ENCODE measurements at regions not wholly inside any gene's neighbourhood (a gene's known extent, or its start where the extent isn't known, plus 50 kb on each side); places are given as distances from the start of the nearest gene placed in this dataset.
A peak's percentile ranks its signal among the peaks of the same experiment; 100 is the strongest.

DNA sequence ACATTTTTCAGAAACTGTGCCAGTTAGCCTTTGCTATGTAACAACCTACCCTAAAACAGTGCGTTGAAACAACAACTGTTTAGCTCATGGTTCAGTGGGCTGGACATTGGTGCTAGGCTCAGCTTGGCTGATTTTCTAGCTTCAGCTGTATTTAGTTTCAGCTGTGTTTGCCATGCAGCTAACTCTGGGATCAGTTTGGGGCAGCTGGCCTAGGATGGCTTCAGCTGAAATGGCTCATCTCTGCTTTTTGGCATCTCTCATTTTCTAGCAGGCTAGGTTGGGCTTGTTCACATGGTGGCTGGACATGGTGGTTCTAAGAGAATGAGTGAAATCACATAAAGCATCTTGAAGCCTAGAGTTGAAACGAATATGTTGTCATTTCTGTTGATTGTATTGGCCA, 464.2 kb downstream of the QKI start:
- Histone ChIP-seq H3K27me3 (ENCODE audit: control insufficient read depth, insufficient read depth) (no peaks in the 10 kb centered on the region), H3K27ac (ENCODE audit: low read length) (no peak overlapping the region), H3K4me1 (ENCODE audit: control insufficient read depth, insufficient read depth, low read length) (no peaks in the 10 kb centered on the region), H3K9me3 (ENCODE audit: control insufficient read depth, low read length) (no peaks in the 10 kb centered on the region), H3K4me3 (ENCODE audit: low read length) (no peak overlapping the region)
- 87% methylated on average over 2 of the region's 2 CpGs for WGBS
- DNase-seq (no peak), ATAC-seq (no peak)
- intact Hi-C loops (cut with DNase I): no loop called here

DNA sequence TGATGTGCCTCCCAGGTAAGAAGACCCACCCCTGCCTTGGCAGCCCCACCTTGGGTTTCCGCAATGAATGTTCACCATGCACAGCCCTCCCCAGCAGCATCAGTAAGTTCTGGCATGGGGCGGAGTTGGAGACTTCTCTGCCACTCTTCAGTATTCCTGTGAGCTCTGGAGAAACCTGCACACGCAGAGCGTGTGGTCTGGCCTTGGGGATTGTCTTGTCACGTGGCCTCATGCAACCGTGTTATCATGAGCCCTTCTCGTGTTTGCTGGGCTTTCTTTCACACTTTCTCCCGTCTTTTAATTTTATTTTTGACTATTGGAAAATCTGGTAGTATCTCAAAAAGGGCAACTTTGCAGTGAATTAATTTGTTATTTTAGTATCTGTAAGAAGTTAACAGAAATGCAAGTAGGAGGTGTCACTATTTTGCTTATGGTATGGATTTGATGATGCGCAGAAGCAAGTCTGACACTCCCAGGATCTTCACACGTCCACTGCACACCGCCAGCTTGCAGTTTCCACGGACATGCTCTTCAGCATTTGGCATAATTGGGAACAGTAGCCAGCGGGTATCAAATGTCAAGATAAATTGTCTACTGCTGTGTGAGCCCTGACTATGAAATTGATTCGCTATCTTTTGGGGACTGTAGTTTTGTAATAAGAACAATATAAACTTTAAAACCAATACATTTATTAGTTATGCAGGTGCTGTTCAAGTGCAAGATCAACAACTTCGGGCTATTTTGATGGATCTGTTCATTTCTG, 463.5 kb downstream of the QKI start:
- no peaks in the 10 kb centered on the region for H3K9me3 ChIP-seq (ENCODE audit: control insufficient read depth, low read length)
- H3K27ac ChIP-seq (ENCODE audit: low read length): no peak overlapping the region
- no peak for ATAC-seq

DNA sequence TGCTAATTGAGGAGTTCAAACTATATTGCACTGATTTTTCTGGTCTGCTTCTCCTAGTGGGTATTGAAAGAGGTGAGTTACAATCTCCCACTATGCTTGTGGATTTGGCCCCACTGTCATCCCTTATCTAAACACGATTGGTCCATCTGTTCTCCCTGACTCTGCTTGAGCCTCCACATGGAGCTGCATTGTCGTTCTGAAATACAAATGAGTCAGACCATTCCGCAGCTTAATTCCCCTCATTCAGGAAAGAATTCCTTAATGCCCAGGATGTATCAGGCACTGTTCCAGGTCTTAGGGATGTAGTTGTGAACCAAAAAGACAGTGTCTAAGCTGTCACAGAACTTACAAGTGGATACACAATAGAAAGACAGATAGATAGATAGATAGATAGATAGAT, 461.9 kb downstream of the QKI start:
- Histone ChIP-seq H3K4me3 (ENCODE audit: low read length) (no peak overlapping the region), H3K9me3 (ENCODE audit: control insufficient read depth, low read length) (no peaks in the 10 kb centered on the region), H3K27me3 (ENCODE audit: control insufficient read depth, insufficient read depth) (no peaks in the 10 kb centered on the region), H3K4me1 (ENCODE audit: control insufficient read depth, insufficient read depth, low read length) (no peaks in the 10 kb centered on the region), H3K27ac (ENCODE audit: low read length) (no peak overlapping the region)
- intact Hi-C loops (cut with DNase I): no loop called here
- DNase-seq: no peak
- ATAC-seq: no peak
- 59% methylated on average over 3 of the region's 3 CpGs for WGBS

More for the DNA sequence above, 463.5 kb downstream of the QKI start:
- 94% methylated on average over 15 of the region's 15 CpGs for WGBS
- intact Hi-C loops (cut with DNase I): no loop called here
- Histone ChIP-seq H3K27me3 (ENCODE audit: control insufficient read depth, insufficient read depth) (no peaks in the 10 kb centered on the region), H3K4me3 (ENCODE audit: low read length) (no peak overlapping the region), H3K4me1 (ENCODE audit: control insufficient read depth, insufficient read depth, low read length) (no peaks in the 10 kb centered on the region)
- DNase-seq: no peak

DNA sequence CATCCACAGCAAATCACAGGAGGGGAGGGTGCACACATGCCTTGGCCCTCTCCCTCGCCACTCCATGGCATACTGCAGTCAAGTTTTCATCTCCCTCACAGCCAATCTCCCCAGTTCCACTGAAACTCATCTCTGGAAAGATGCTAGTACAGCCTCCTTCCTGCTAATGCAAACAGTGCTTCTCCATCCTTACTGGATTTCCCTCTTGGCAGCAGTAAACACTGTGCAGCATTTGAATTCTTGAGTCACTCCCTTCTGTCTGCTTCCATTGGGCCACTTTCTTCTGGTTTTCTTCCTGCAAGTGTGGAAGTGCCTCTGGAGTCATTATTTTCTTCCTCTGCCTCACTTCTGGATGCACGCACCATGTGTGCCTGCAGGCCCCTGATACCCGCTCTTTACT, 460.3 kb downstream of the QKI start:
- Histone ChIP-seq H3K4me1 (ENCODE audit: control insufficient read depth, insufficient read depth, low read length) (no peaks in the 10 kb centered on the region), H3K4me3 (ENCODE audit: low read length) (no peak overlapping the region), H3K27me3 (ENCODE audit: control insufficient read depth, insufficient read depth) (no peaks in the 10 kb centered on the region), H3K9me3 (ENCODE audit: control insufficient read depth, low read length) (no peaks in the 10 kb centered on the region), H3K27ac (ENCODE audit: low read length) (no peak overlapping the region)
- WGBS: 95% methylated on average over 3 of the region's 3 CpGs
- DNase-seq (no peak), ATAC-seq (no peak)
- intact Hi-C loops (cut with DNase I): no loop called here

DNA sequence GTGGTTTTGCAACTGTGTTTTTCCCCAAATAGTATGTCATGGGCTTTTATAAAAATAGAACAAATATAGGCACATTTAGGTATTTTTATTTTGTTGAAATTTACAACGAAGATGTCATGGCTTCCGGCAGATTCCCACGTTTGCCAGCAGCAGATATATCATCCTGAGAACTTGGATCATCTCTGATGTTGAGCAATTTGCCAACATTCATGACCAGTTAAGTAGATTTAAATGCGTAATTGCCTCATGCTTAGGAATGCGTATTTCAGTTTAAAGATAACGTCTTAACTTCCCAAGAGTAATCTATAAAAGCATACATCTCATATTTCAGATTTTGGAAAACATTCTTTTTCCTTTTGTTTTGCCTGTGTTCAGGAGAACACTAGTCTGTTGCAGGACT, 457.8 kb downstream of the QKI start:
- Histone ChIP-seq H3K27ac (ENCODE audit: low read length) (no peak overlapping the region), H3K4me3 (ENCODE audit: low read length) (no peak overlapping the region), H3K9me3 (ENCODE audit: control insufficient read depth, low read length) (no peaks in the 10 kb centered on the region), H3K4me1 (ENCODE audit: control insufficient read depth, insufficient read depth, low read length) (no peaks in the 10 kb centered on the region), H3K27me3 (ENCODE audit: control insufficient read depth, insufficient read depth) (no peaks in the 10 kb centered on the region)
- intact Hi-C loops (cut with DNase I): no loop called here
- ATAC-seq: no peak
- WGBS: 54% methylated on average over 6 of the region's 6 CpGs
- no peak for DNase-seq

DNA sequence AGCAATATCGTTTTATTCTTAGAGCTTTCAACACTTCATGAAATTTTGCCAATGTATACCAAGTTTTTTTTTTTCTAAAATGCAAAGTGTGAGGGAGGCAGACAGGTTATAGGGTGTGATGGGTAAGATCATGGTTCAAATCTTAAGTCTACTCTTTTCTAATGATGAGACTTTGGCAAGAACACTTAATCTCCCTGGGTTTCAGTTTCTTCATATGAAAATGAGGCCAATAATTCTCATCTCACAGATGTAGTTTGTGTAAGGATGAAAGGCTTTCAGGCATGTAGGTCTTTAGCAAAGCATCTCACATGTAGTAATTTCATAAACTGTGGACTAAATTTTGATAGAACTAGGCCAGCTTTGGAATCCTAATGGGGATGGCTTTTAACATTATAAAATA, 457.1 kb downstream of the QKI start:
- DNase-seq (no peak), ATAC-seq (no peak)
- Histone ChIP-seq H3K27me3 (ENCODE audit: control insufficient read depth, insufficient read depth) (no peaks in the 10 kb centered on the region), H3K9me3 (ENCODE audit: control insufficient read depth, low read length) (no peaks in the 10 kb centered on the region), H3K4me3 (ENCODE audit: low read length) (no peak overlapping the region), H3K27ac (ENCODE audit: low read length) (no peak overlapping the region), H3K4me1 (ENCODE audit: control insufficient read depth, insufficient read depth, low read length) (no peaks in the 10 kb centered on the region)
- 74% methylated on average over 1 of the region's 1 CpG for WGBS
- intact Hi-C loops (cut with DNase I): no loop called here

DNA sequence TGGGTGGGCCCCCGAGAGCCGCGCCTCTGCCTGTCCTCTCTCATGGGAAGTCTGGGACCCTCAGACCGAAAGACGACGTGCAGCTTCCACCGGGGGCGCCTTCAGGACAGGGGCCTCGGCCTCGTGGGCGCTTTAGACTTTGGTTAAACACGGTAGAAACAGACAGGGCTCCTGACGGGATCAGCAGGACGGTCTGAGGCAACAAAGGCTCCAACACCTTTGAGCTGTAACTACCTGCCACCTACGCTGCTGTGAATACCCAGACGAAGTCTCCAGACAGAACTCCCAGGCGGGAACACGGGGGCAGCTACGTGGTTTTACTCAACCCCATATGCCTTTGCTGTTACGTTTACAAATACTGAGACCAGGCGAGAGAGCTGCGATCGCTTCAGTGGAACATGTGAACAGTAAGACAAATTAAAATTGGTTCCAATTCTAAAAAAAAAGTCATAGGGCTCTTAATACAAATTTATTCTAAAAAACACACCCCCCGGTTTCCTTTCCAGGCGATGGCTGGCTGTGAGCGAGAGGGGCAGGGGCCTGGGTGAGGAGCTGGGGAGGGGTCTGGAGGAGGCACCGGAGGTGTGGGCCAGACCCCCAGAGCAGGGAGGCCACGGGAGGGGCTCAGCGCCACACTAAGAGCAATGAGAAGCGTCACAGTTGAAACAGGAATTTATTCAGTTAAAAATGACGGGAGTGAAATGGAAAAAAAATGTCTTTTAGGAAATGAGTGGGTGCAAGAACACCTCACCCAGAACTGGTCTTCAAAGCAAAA, 453.2 kb downstream of the QKI start:
- no peaks in the 10 kb centered on the region for H3K4me1 ChIP-seq (ENCODE audit: control insufficient read depth, insufficient read depth, low read length)
- no peak overlapping the region for H3K27ac ChIP-seq (ENCODE audit: low read length)
- H3K9me3 ChIP-seq (ENCODE audit: control insufficient read depth, low read length): no peaks in the 10 kb centered on the region
- WGBS: 77% methylated on average over 31 of the region's 31 CpGs
- intact Hi-C loops (cut with DNase I): loop anchor here in 1 of 4 donors (10.0 kb wide), 1 partner anchor 57 kb away; no protein-coding TSS in a partner anchor
- no peak overlapping the region for H3K4me3 ChIP-seq (ENCODE audit: low read length)
- DNase-seq (peak in 1 of 3 donors; percentile 33), ATAC-seq (no peak)
- no peaks in the 10 kb centered on the region for H3K27me3 ChIP-seq (ENCODE audit: control insufficient read depth, insufficient read depth)

DNA sequence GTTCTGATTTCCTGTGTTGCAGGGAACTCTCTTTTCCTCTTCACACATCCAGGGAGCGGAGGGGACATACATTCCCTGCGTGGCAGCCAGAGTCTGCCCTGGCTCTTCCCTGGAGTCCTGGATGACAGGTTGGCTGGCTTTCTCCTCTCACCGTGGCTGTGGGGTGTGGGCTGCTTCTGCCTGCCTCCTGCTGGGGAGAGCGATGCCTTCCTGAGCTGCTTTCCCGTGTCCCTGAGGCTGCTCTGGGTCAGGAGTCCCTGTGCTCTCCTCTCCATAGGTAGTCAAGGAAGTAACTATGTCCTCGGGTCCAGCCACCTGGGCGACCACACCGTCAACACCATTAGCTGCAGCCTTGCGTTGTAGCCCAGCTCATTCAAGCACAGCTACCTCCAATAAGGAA, 451.7 kb downstream of the QKI start:
- ATAC-seq (peak in 1 of 2 donors; percentile 51), DNase-seq (peak in 1 of 3 donors; percentile 29)
- no peak overlapping the region for H3K4me3 ChIP-seq (ENCODE audit: low read length)
- H3K9me3 ChIP-seq (ENCODE audit: control insufficient read depth, low read length): no peaks in the 10 kb centered on the region
- no peak overlapping the region for H3K27ac ChIP-seq (ENCODE audit: low read length)
- 78% methylated on average over 9 of the region's 9 CpGs for WGBS
- intact Hi-C loops (cut with DNase I): loop anchor here in 1 of 4 donors (10.0 kb wide), 1 partner anchor 59 kb away; no protein-coding TSS in a partner anchor
- H3K27me3 ChIP-seq (ENCODE audit: control insufficient read depth, insufficient read depth): no peaks in the 10 kb centered on the region
- H3K4me1 ChIP-seq (ENCODE audit: control insufficient read depth, insufficient read depth, low read length): no peaks in the 10 kb centered on the region

DNA sequence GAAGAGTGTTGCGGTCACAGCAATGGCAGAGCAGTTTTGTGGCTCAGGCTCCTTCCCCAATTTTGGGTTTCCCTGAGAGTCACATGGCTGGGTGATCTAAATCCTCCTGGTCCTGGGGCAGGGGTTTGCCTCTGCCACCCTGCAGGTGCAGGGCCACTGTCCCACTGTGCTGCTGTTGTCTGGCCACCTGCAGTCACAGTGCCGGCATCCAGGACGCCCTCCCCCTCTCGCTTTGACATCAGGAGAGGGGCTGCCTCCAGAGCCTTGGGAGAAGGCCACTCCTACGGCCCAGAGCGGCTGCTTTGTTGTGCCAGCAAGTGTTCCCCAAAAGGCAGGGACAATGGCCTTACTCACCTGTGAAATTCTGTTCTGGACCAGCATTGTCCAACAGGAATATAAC, 449.0 kb downstream of the QKI start:
- H3K4me3 ChIP-seq (ENCODE audit: low read length): no peak overlapping the region
- H3K4me1 ChIP-seq (ENCODE audit: control insufficient read depth, insufficient read depth, low read length): peaks cover 4% of the 10 kb centered on the region
- 97% methylated on average over 6 of the region's 6 CpGs for WGBS
- no peak for DNase-seq
- intact Hi-C loops (cut with DNase I): loop anchor here in 1 of 4 donors (10.0 kb wide), 1 partner anchor 61 kb away; no protein-coding TSS in a partner anchor
- no peaks in the 10 kb centered on the region for H3K9me3 ChIP-seq (ENCODE audit: control insufficient read depth, low read length)
- no peak overlapping the region for H3K27ac ChIP-seq (ENCODE audit: low read length)
- no peaks in the 10 kb centered on the region for H3K27me3 ChIP-seq (ENCODE audit: control insufficient read depth, insufficient read depth)
- no peak for ATAC-seq

DNA sequence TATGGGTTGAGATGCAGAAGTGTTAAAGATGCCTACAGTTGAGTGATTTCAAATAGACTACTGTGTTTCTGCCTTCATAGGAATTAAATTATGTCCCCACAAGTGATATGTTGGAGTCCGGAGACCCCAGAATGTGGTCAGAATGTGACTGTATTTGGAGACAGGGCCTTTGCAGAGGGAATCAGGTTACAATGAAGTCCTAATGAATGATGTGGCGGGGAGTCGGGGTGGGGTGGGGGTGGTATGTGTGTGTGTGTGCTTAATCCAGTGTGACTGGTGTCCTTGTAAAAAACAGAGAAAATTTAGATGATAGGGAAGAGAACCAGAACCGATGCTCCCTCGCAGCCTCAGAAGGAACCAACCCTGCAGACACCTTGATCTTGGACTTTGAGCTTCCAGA, 448.2 kb downstream of the QKI start:
- intact Hi-C loops (cut with DNase I): loop anchor here in 1 of 4 donors (10.0 kb wide), 1 partner anchor 62 kb away; no protein-coding TSS in a partner anchor
- Histone ChIP-seq H3K4me3 (ENCODE audit: low read length) (no peak overlapping the region), H3K27me3 (ENCODE audit: control insufficient read depth, insufficient read depth) (no peaks in the 10 kb centered on the region), H3K27ac (ENCODE audit: low read length) (no peak overlapping the region), H3K4me1 (ENCODE audit: control insufficient read depth, insufficient read depth, low read length) (peaks cover 4% of the 10 kb centered on the region), H3K9me3 (ENCODE audit: control insufficient read depth, low read length) (no peaks in the 10 kb centered on the region)
- DNase-seq (no peak), ATAC-seq (no peak)
- WGBS: over 99% methylated on average over 5 of the region's 5 CpGs

DNA sequence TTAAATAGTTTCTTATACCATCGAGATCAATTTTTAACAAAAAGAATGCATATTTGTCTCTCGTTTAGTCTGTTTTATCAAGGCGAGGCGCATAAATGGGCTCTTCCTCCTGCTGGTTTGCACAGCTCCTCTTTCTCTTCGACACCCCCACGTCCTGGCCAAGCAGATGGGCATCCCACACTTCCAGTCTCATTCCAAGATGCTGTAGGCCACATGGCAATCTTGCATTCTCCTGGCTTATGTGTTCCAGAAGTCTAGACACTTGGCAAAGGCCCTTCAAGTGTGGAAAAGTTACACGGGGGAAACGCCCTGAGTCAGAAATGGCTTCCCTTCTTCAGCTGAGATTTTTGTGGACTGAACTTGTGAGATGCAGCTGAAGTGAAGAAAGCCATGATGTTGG, 447.1 kb downstream of the QKI start:
- ATAC-seq: no peak
- Histone ChIP-seq H3K4me1 (ENCODE audit: control insufficient read depth, insufficient read depth, low read length) (peaks cover 4% of the 10 kb centered on the region), H3K27ac (ENCODE audit: low read length) (no peak overlapping the region), H3K9me3 (ENCODE audit: control insufficient read depth, low read length) (no peaks in the 10 kb centered on the region), H3K27me3 (ENCODE audit: control insufficient read depth, insufficient read depth) (no peaks in the 10 kb centered on the region), H3K4me3 (ENCODE audit: low read length) (no peak overlapping the region)
- DNase-seq: no peak
- intact Hi-C loops (cut with DNase I): loop anchor here in 1 of 4 donors (10.0 kb wide), 1 partner anchor 63 kb away; no protein-coding TSS in a partner anchor
- 95% methylated on average over 8 of the region's 8 CpGs for WGBS

Data from right cardiac atrium (tissue), 5 donors.